ENCODE measurements at regions not wholly inside any gene's neighbourhood (a gene's known extent, or its start where the extent isn't known, plus 50 kb on each side); places are given as distances from the start of the nearest gene placed in this dataset.

DNA sequence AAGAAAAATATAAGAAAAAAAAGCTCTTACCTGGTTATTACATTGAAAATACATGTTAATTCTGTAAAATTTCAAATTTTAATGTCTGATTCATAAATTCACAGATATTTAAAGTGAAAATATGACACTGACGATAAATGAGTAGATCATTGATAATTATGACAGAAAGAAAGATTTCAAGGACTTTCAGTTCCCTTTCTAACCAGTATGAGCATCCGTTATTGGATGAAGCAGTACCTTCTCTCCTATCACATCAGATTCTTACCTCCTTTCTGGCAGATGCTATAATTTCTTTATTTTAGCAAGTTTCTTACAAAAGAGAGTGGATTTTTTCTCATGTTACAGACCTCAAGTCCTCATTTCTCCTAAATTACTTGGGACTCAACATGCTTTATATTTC, 847.3 kb downstream of the JRKL start (continued):
- TF ChIP-seq, protein P1, sequence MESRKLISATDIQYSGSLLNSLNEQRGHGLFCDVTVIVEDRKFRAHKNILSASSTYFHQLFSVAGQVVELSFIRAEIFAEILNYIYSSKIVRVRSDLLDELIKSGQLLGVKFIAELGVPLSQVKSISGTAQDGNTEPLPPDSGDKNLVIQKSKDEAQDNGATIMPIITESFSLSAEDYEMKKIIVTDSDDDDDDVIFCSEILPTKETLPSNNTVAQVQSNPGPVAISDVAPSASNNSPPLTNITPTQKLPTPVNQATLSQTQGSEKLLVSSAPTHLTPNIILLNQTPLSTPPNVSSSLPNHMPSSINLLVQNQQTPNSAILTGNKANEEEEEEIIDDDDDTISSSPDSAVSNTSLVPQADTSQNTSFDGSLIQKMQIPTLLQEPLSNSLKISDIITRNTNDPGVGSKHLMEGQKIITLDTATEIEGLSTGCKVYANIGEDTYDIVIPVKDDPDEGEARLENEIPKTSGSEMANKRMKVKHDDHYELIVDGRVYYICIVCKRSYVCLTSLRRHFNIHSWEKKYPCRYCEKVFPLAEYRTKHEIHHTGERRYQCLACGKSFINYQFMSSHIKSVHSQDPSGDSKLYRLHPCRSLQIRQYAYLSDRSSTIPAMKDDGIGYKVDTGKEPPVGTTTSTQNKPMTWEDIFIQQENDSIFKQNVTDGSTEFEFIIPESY (IDR thresholded peaks at IDR 0.05): no peak

DNA sequence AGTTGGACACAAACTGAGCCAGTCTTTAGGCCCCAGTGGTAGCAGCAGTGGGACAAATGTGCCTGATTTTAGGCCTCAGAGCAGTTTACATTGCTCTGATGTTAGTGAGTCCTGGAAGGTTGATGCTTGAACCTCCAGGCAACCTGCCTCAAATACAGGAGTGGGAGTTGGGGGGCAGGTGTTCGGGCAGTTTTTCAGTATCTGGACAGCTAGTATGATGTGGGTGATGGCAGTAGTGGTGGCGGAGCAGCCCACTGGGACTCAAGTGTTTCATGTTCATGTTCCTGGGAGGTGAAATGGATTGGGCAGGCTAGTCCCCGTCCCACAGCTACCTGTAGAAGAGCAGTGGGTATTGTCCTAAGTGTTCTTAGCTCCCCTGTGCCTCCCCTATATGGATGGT, 857.8 kb downstream of the JRKL start:
- no peak overlapping the region for H3K4me3 ChIP-seq (ENCODE audit: low read depth in 1 of 3, low read length in 3 of 3)
- no peak for TF ChIP-seq YY1 (IDR thresholded peaks at IDR 0.05)
- no peaks in the 10 kb centered on the region for H3K4me1 ChIP-seq (ENCODE audit: control insufficient read depth in 4 of 4, insufficient read depth in 4 of 4, low read length in 3 of 4)
- no peak overlapping the region for H3K27ac ChIP-seq (ENCODE audit: low read depth in 1 of 2, low read length in 2 of 2)
- no peak for DNase-seq (ENCODE audit: low spot score)
- H3K36me3 ChIP-seq (ENCODE audit: control insufficient read depth in 4 of 4, insufficient read depth in 3 of 4, low read depth in 1 of 4, low read length in 3 of 4): no peaks in the 10 kb centered on the region
- WGBS: 69% methylated on average over 3 of the region's 3 CpGs
- H3K27me3 ChIP-seq (ENCODE audit: control insufficient read depth in 4 of 4, insufficient read depth in 4 of 4, low read length in 3 of 4): no peaks in the 10 kb centered on the region
- no peak overlapping the region for H3K9ac ChIP-seq (ENCODE audit: low read depth in 1 of 2, low read length in 2 of 2)
- peaks cover 0 to 3% (median 0%) of the 10 kb centered on the region in 4 donors for H3K9me3 ChIP-seq (ENCODE audit: control insufficient read depth in 4 of 4, low read length in 3 of 4)

DNA sequence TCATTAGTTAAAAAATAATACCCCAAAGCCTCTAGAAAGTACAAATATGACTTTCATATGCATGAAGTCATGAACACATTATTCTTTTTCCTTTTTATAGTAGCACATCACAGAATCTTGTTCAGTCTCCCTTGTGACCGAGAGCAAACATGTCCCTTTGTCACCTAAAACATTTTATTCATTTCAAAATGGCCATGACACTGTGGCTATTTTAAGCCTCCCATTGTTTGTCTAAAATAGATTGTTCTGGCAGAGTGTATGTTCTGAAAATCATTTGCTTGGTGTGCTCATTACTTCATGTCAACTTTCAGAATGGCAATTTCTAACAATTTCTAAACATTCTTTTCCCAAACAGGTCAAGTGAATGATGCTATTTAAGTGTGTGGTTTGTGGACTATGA, 865.0 kb downstream of the JRKL start:
- no peak overlapping the region for H3K4me3 ChIP-seq (ENCODE audit: low read depth in 1 of 3, low read length in 3 of 3)
- 41% methylated on average over 1 of the region's 1 CpG for WGBS
- no peaks in the 10 kb centered on the region for H3K4me1 ChIP-seq (ENCODE audit: control insufficient read depth in 4 of 4, insufficient read depth in 4 of 4, low read length in 3 of 4)
- no peak overlapping the region for H3K9ac ChIP-seq (ENCODE audit: low read depth in 1 of 2, low read length in 2 of 2)
- no peaks in the 10 kb centered on the region for H3K36me3 ChIP-seq (ENCODE audit: control insufficient read depth in 4 of 4, insufficient read depth in 3 of 4, low read depth in 1 of 4, low read length in 3 of 4)
- H3K9me3 ChIP-seq (ENCODE audit: control insufficient read depth in 4 of 4, low read length in 3 of 4): no peaks in the 10 kb centered on the region
- H3K27ac ChIP-seq (ENCODE audit: low read depth in 1 of 2, low read length in 2 of 2): no peak overlapping the region
- TF ChIP-seq JUND (IDR thresholded peaks at IDR 0.05) (no peak), YY1 (IDR thresholded peaks at IDR 0.05) (no peak), NR2F2 (IDR thresholded peaks at IDR 0.05) (no peak), FOXA1 (IDR thresholded peaks at IDR 0.05) (no peak), CTCF (IDR thresholded peaks at IDR 0.05; ENCODE audit: low read depth, low read length, missing input control) (no peak), EGR1 (IDR thresholded peaks at IDR 0.05; ENCODE audit: low read depth in 2 of 2) (no peak), RXRA (IDR thresholded peaks at IDR 0.05) (no peak), HNF4A (conservative IDR thresholded peaks at IDR 0.05) (no peak), TAF1 (conservative IDR thresholded peaks at IDR 0.05) (no peak), MAX (IDR thresholded peaks at IDR 0.05) (no peak), SP1 (IDR thresholded peaks at IDR 0.05) (no peak), GABPA (IDR thresholded peaks at IDR 0.05 in 1 of 2, conservative IDR thresholded peaks at IDR 0.05 in 1 of 2) (no peak), FOXA2 (IDR thresholded peaks at IDR 0.05) (no peak), HNF4G (IDR thresholded peaks at IDR 0.05) (no peak), RAD21 (IDR thresholded peaks at IDR 0.05) (no peak)
- TF ChIP-seq, protein P2, sequence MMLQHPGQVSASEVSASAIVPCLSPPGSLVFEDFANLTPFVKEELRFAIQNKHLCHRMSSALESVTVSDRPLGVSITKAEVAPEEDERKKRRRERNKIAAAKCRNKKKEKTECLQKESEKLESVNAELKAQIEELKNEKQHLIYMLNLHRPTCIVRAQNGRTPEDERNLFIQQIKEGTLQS (IDR thresholded peaks at IDR 0.05): no peak
- TF ChIP-seq, protein P1 (IDR thresholded peaks at IDR 0.05): no peak
- TF ChIP-seq, protein P3, sequence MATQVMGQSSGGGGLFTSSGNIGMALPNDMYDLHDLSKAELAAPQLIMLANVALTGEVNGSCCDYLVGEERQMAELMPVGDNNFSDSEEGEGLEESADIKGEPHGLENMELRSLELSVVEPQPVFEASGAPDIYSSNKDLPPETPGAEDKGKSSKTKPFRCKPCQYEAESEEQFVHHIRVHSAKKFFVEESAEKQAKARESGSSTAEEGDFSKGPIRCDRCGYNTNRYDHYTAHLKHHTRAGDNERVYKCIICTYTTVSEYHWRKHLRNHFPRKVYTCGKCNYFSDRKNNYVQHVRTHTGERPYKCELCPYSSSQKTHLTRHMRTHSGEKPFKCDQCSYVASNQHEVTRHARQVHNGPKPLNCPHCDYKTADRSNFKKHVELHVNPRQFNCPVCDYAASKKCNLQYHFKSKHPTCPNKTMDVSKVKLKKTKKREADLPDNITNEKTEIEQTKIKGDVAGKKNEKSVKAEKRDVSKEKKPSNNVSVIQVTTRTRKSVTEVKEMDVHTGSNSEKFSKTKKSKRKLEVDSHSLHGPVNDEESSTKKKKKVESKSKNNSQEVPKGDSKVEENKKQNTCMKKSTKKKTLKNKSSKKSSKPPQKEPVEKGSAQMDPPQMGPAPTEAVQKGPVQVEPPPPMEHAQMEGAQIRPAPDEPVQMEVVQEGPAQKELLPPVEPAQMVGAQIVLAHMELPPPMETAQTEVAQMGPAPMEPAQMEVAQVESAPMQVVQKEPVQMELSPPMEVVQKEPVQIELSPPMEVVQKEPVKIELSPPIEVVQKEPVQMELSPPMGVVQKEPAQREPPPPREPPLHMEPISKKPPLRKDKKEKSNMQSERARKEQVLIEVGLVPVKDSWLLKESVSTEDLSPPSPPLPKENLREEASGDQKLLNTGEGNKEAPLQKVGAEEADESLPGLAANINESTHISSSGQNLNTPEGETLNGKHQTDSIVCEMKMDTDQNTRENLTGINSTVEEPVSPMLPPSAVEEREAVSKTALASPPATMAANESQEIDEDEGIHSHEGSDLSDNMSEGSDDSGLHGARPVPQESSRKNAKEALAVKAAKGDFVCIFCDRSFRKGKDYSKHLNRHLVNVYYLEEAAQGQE (IDR thresholded peaks at IDR 0.05): no peak
- DNase-seq (ENCODE audit: low spot score): no peak
- H3K27me3 ChIP-seq (ENCODE audit: control insufficient read depth in 4 of 4, insufficient read depth in 4 of 4, low read length in 3 of 4): no peaks in the 10 kb centered on the region
